ENCODE measurements at regions not wholly inside any gene's neighbourhood (a gene's known extent, or its start where the extent isn't known, plus 50 kb on each side); places are given as distances from the start of the nearest gene placed in this dataset.

- TF ChIP-seq ZFX (IDR thresholded peaks at IDR 0.05), result no peak
- TF ChIP-seq CTCF (conservative IDR thresholded peaks at IDR 0.05), result no peak
- no peak overlapping the region for H3K27ac ChIP-seq
Measured at GRCh38 chr18:10085416-10085815, 171.6 kb downstream of the VAPA start.

GRCh38 chr18:10085876-10086275 is 172.1 kb downstream of the VAPA start:
- TF ChIP-seq CTCF (conservative IDR thresholded peaks at IDR 0.05), result no peak
- no peak for TF ChIP-seq ZFX (IDR thresholded peaks at IDR 0.05)
- no peak overlapping the region for H3K27ac ChIP-seq

GRCh38 chr18:10086458-10087210 is 172.8 kb downstream of the VAPA start:
- TF ChIP-seq ZFX (IDR thresholded peaks at IDR 0.05), result no peak
- no peak overlapping the region for H3K27ac ChIP-seq

- TF ChIP-seq ZFX (IDR thresholded peaks at IDR 0.05), result no peak
- TF ChIP-seq CTCF (conservative IDR thresholded peaks at IDR 0.05), result no peak
- no peak overlapping the region for H3K27ac ChIP-seq
Measured at GRCh38 chr18:10088734-10089133, 174.9 kb downstream of the VAPA start.

GRCh38 chr18:10089881-10090280 is 176.1 kb downstream of the VAPA start:
- H3K27ac ChIP-seq, result no peak overlapping the region
- no peak for TF ChIP-seq CTCF (conservative IDR thresholded peaks at IDR 0.05)
- no peak for TF ChIP-seq ZFX (IDR thresholded peaks at IDR 0.05)

- TF ChIP-seq CTCF (conservative IDR thresholded peaks at IDR 0.05) (no peak), ZFX (IDR thresholded peaks at IDR 0.05) (no peak)
- no peak overlapping the region for H3K27ac ChIP-seq
Measured at GRCh38 chr18:10090668-10091067, 176.9 kb downstream of the VAPA start.

- TF ChIP-seq ZFX (IDR thresholded peaks at IDR 0.05) (no peak), CTCF (conservative IDR thresholded peaks at IDR 0.05) (no peak)
- no peak overlapping the region for H3K27ac ChIP-seq
Measured at GRCh38 chr18:10093445-10093844, 179.6 kb downstream of the VAPA start.

- no peak for TF ChIP-seq ZFX (IDR thresholded peaks at IDR 0.05)
- TF ChIP-seq CTCF (conservative IDR thresholded peaks at IDR 0.05), result no peak
- H3K27ac ChIP-seq, result no peak overlapping the region
Measured at GRCh38 chr18:10094154-10094553, 180.3 kb downstream of the VAPA start.
